Brain microvascular endothelial cell (primary cell): ENCODE measurements at regions not wholly inside any gene's neighbourhood (a gene's known extent, or its start where the extent isn't known, plus 50 kb on each side); places are given as distances from the start of the nearest gene placed in this dataset.
"Not testable (repeated sequence)": the region's sequence is repeated elsewhere in the genome, so short reads cannot be mapped to it uniquely, and the experiment has no call there.

ENCODE experiments used
- DNase-seq: peaks from one replicate; pipeline ENCODE4 v3.0.0-alpha.2; 2020
- H3K27ac ChIP-seq: fragments of 250-450 bp; sonication (Bioruptor Pico); 2 replicates; pipeline ENCODE4 v1.5.1; 2020; ENCODE audit warnings: mild to moderate bottlenecking, moderate library complexity
- H3K27me3 ChIP-seq: fragments of 250-450 bp; sonication (Bioruptor Pico); replicated peaks from 2 replicates; pipeline ENCODE4 v1.5.1; 2020; ENCODE audit warnings: mild to moderate bottlenecking
- H3K36me3 ChIP-seq: fragments of 250-450 bp; sonication (Bioruptor Pico); replicated peaks from 2 replicates; pipeline ENCODE4 v1.5.1; 2020; ENCODE audit warnings: mild to moderate bottlenecking
- H3K4me3 ChIP-seq: 2 replicates; pipeline ENCODE4 v1.5.1; 2011; ENCODE audit warnings: low read depth, mild to moderate bottlenecking, control low read depth, low read length, moderate library complexity
- CTCF ChIP-seq: IDR thresholded peaks from 2 replicates; pipeline ENCODE4 v1.5.1; 2011; ENCODE audit warnings: low read depth, mild to moderate bottlenecking, moderate library complexity, low read length, control low read depth, inconsistent platforms; ENCODE audit errors: missing control alignments
- in situ Hi-C: cut with HindIII; loops from 2 replicates; pipeline ENCODE4 v1.10.0; 2017; ENCODE audit warnings: low sequenced_read_pairs, low pct_ligation_motif_present

- Histone ChIP-seq H3K27me3 (no peaks in the 10 kb centered on the region), H3K27ac (no peak overlapping the region), H3K36me3 (no peaks in the 10 kb centered on the region), H3K4me3 (no peak overlapping the region)
- no peak for DNase-seq
- in situ Hi-C loops: no loop called here
- TF ChIP-seq CTCF: no peak
Measured at GRCh38 chr16:79380995-79381602, 219.4 kb downstream of the MAF start.

- no peak overlapping the region for H3K27ac ChIP-seq
- in situ Hi-C loops: no loop called here
- no peak for DNase-seq
- TF ChIP-seq CTCF: no peak
- no peaks in the 10 kb centered on the region for H3K27me3 ChIP-seq
- H3K4me3 ChIP-seq: no peak overlapping the region
- no peaks in the 10 kb centered on the region for H3K36me3 ChIP-seq
Measured at GRCh38 chr16:79379095-79379494, 221.4 kb downstream of the MAF start.

- in situ Hi-C loops, DNase-seq, H3K27ac ChIP-seq, H3K36me3 ChIP-seq, H3K27me3 ChIP-seq, H3K4me3 ChIP-seq: not testable (repeated sequence)
Measured at GRCh38 chr16:79377082-79377481, 223.5 kb downstream of the MAF start.

GRCh38 chr16:79375351-79375750, 225.2 kb downstream of the MAF start:
- H3K36me3 ChIP-seq: no peaks in the 10 kb centered on the region
- in situ Hi-C loops: no loop called here
- no peak overlapping the region for H3K27ac ChIP-seq
- H3K4me3 ChIP-seq: no peak overlapping the region
- no peak for DNase-seq
- no peak for TF ChIP-seq CTCF
- no peaks in the 10 kb centered on the region for H3K27me3 ChIP-seq

- peak overlapping the region; percentile 12 for H3K27ac ChIP-seq
- no peaks in the 10 kb centered on the region for H3K27me3 ChIP-seq
- H3K4me3 ChIP-seq: no peak overlapping the region
- no peaks in the 10 kb centered on the region for H3K36me3 ChIP-seq
- TF ChIP-seq CTCF: no peak
- DNase-seq: peak; percentile 81
- in situ Hi-C loops: no loop called here
Measured at GRCh38 chr16:79372503-79373184, 227.9 kb downstream of the MAF start.

GRCh38 chr16:79370736-79371135, 229.8 kb downstream of the MAF start:
- in situ Hi-C loops: no loop called here
- DNase-seq: no peak
- no peak for TF ChIP-seq CTCF
- Histone ChIP-seq H3K27ac (no peak overlapping the region), H3K36me3 (no peaks in the 10 kb centered on the region), H3K4me3 (no peak overlapping the region), H3K27me3 (no peaks in the 10 kb centered on the region)
